NCI-H748 treated with DMSO at 0.1 percent for 48 hours (cell line): ENCODE measurements at regions not wholly inside any gene's neighbourhood (a gene's known extent, or its start where the extent isn't known, plus 50 kb on each side); places are given as distances from the start of the nearest gene placed in this dataset.

Experiments
- DNase-seq: peaks from one replicate; lab custom pipeline; 2025; lab: John Stamatoyannopoulos, UW

DNA sequence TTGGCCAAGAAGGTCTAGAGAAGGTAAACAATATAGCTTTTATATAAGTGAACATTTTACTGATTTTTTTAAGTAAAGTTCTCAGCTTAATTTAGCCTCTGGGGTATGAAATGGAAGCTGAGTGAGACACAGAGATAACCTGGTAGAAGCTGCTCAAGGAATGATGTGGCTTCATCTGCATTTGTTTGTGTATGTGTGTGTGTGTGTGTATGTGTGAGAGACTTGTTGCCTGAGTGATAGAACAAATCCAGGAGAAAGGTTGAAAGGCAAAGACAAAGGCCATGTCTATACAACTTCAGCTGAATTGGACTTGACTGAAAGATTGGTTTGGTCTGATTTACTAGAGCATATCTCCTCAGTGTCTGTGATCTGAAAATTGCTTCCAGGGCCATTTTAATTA is 63.6 kb downstream of the PCDH7 start:
- DNase-seq = no peak

DNA sequence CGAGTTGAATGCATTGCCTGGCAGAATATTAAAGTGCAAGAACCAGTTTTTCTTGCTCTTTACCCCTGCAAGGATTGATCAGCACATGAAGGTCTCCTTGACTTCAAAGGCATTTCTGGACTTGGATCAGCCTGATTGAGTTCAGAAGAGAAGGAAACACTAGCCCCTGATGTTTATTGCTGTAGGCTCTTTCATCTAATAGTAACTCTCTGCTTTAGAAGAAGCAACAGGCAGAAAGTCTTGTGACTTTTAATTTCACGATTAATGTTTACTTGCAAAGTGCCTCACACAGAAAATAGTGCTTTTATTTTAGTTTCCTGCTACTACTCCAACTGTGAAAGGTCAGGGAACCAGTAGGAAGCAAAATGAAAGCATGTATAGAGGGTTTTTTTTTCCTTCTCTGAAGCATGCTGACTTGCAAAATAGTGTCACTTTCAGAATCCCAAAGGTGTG is 69.1 kb downstream of the PCDH7 start:
- no peak for DNase-seq

DNA sequence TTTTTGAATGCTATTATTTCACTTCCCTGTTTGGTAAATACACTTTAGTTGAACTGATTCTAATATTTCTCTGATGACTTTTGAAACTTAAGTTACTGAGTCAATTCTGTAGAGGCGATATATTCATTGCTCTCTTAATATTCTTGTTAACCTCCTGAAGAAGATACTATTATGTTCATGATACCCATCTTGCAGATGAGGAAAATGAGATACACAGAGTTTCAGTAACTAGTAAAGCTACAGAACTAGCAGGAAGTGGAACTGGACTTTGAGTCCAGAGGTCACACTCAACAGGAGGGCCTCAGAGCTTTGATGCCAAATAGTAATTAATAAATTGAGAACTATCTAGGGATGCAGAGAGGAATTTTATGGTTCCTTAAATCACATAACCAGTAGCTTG is 70.0 kb downstream of the PCDH7 start:
- no peak for DNase-seq

DNA sequence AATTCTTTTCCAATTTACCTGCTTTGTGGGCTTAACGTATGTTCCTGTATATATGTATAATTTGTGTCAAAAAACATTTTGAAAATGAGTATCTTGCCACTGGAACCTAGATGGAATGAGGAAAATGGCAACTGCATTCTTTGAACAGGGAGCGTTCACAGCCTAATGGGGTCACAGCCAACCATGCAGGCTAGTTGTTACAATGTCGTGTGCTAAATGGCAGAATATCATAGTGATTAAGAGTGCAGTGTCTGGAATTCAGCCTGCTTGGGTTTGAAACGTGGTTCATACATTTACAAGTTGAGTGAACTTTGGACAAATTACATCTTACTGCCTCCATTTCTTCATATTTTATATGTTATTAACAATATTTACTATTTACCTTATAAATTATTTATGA is 70.8 kb downstream of the PCDH7 start:
- no peak for DNase-seq

DNA sequence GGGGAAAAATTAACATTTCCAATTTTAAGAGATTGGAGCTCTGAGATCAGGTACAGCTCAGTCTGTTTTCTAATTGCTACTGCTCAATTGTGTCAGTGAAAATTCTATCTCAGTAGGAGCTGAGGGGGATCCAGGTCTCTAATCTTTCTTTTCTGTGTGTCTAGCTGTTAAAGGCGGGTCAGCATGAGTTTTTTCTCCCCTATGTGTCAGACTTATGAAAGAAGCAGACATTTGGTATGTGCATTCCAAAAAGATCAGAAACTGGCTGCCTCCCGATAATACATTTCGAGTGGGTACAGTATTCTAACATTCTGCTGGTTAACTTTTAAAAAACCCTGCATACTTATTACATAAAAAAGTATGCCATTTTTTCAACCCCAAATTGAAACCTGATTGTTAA is 72.4 kb downstream of the PCDH7 start:
- no peak for DNase-seq

DNA sequence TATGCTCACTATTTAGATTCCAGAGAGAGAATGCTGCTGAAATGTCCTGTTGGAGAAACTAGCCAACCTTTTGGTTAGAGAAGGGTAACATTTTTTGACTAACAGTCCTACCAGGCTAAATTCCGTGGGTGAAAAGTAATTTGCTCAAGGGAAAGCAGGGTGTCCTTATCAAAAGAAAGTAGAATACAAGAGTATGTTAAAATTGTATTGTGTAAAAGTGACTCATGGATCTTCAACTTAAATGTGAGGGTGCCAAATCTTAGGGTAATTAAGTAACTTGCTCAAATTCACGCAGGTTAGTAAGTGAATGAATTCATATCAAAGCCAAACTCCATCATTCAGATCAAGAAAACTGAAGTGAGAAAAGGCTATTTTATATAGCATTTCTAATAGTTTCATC is 81.7 kb downstream of the PCDH7 start:
- DNase-seq = no peak

DNA sequence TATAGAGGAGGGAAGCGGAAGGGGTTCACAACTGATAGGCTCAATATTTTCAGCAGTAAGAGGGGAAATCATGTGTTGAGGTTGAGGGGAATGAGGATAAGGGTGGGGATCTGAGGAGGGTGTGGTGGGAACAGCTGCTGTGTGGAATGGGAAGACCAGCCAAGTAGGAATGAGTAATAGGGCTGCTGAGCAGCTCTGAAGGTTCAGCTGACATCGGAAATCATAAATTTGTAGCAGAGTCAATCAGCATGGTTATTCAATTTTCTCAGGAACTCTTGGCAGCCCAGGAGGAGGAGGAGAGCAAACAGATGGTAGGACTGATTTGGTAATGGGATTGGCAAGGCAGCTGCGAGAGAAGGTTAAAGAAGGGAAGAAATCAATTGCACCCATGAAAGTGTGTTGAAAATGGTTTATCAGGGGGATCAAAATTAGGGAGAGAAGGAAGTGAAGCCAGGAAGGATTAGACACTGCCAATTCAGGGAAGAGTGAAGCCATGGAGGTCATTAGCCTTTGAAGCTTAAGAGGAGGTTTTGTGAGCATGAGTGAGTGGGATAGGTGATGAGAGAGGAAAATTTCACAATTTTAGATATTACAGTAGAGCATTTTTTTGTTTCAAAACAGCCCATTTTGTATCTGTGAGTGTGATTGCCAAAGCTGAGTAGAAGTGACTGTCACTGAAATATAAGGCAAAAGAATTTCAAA is 82.6 kb downstream of the PCDH7 start:
- no peak for DNase-seq

DNA sequence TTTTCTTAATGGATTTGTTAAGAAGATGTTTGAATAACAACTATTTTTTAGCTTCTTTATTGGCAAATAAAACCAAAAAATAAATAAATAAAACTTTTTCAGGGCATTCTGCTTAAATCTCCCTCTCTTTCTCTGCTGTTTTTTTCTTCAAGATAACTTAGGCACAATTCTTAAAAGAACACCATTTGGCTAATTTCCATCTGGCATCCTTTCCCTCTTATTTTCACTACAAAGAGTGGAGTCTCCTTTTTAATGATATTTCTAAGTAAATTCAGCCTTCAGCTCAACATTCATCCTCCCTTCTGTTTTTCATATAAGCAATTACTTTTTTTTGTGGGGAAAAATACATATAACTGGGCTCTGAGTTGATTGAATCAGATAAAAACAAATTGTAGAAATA is 88.1 kb downstream of the PCDH7 start:
- no peak for DNase-seq

DNA sequence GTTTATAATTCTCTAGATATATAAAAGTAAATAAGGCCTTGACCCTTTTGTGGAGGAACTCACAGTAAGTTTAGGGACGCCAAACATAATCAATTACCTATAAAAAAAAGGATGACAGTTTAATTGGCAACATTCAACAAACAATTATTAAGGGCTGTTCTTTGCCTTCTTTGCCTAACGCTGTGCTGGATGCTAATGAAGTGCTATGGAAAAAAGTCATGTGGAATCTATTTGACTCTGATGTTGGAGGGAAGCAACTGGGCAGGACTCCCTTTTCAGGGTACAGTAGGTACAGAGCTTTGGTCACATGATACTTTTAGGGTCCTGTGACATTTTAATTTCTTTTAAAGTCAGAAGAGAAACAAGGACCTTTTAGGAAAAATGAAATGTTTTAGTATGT is 91.1 kb downstream of the PCDH7 start:
- no peak for DNase-seq

DNA sequence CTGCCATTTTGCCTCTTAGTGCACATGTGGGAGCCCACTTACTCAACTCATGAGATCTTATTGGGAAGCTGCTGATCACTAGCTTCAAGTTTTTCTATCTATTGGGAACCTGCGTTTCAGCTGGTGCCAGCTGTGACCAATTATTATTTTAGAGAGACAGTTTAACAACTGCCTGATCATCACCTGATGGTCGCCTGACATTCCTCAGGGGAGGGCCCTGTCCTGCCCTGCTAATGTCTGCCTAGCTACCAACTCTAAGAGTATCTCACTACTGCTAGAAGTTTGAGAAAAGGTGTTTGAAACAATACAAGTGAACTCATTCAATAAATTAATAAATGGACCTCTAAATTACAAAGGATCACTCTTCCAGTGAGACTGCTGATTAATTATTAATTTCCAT is 95.5 kb downstream of the PCDH7 start:
- DNase-seq = no peak

DNA sequence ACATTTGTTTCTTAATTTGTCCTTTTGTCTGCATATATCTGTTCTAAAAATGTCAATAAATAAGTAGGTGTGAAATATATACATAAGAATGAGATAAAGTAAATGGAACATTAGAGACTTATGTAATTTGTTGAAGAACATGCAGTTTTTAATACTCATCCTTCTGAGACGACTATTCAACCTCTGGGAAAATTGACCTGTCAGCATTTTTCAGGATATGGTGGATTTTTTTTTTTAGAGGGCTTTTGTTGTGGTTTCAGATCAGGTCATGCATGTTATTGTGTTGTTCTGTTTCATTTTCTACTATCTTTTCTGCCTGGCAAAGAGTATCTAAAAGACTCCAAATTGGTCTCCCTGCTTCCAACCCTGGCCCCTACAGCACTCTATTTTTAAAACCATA is 97.3 kb downstream of the PCDH7 start:
- DNase-seq = no peak

DNA sequence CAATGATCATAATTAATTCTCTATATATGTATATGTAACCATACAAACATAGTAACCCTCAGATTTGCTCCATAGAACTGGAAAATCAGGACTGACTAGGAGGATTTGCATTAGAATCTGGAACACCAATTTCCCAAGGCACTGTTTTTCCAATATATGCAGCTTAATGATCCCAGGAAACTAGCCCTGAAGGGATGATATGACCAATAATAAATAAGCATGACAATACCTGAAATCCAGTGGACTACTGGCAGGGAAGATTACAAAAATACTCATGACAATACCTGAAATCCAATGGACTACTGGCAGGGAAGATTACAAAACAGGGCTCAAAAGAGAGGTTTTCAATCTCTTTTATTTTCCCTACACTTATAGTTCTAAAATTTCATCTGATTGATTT is 98.4 kb downstream of the PCDH7 start:
- no peak for DNase-seq

DNA sequence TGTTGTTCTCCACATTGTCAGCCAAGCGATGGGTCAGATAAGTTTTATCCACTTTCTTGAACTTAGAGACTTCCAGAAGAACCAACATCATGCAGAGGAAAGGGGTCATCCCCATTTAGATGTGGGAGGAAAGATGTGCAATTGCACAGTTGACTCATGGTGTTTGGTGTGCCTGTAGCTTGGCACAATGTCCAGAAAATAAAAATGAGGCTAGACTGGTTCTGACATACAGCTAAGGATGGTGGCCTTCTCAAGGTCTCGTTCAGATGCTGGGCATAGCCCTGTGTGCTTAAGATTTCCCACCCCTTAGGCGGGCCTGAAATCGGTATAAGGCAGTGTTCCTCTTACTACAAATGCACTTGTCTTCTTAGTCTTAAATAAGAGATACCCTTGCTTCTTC is 101.1 kb downstream of the PCDH7 start:
- no peak for DNase-seq

DNA sequence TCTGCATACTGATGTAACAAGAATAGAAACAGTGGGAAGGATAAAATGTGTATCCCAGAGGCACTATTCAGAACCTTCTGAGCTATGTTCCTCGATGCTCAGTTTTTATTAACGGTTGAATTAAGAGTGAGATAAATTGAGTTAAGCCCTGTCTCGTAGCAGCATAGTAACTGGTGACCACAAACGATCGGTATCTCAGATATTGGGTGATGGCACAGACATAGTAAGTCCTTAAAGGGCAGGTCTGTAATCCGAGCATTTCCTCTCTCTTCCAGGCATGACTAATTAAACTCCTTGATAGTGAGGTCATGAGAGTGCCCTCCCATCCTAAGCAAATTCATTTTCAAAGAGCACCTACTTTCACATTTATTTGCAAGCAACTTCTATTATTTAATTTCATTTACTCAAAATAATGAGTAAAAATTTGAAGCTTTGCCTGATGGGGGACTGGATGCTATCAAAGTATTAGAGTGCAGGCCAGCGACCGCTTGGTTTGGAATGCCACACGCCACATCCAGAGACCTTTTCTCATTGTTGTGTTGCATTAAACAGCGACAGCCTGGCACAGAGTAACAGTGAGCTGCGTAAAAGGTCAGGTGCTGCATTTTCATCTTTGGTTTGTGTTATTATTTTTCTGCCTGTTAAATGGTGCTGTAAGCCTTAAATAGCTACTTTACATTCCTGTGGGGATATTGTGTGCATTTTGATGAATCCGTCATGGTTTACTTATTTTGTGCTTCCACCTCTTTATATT is 101.9 kb downstream of the PCDH7 start:
- no peak for DNase-seq

DNA sequence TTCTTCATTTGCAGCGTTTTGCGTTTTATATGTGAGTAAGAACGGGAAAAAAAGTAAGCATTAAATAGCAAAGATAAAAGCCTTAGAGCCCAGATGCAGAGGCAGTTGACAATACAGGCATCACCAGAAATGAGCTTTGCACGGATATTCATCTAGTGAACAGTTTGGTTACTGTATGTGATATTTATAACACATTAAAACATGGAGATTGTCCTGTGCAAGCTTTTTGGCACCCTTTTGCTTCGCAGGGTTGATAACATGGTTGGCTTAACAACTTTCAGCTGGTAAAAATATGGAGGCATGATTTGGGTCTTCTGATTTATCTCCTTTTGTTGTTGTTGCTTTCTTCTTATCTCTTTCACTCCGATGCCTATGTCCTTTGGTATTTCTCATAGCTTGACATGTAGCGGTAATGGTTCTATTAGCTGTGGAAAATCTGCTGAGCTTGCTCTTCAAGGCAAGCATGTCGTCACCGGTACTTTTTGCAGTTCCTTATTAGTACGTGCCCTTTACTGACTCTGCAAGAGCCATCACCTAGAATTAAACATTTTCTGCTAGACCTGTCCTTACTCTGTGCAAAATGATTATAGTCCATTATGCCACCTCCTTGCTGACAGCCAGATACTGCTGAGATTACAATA is 102.9 kb downstream of the PCDH7 start:
- no peak for DNase-seq

DNA sequence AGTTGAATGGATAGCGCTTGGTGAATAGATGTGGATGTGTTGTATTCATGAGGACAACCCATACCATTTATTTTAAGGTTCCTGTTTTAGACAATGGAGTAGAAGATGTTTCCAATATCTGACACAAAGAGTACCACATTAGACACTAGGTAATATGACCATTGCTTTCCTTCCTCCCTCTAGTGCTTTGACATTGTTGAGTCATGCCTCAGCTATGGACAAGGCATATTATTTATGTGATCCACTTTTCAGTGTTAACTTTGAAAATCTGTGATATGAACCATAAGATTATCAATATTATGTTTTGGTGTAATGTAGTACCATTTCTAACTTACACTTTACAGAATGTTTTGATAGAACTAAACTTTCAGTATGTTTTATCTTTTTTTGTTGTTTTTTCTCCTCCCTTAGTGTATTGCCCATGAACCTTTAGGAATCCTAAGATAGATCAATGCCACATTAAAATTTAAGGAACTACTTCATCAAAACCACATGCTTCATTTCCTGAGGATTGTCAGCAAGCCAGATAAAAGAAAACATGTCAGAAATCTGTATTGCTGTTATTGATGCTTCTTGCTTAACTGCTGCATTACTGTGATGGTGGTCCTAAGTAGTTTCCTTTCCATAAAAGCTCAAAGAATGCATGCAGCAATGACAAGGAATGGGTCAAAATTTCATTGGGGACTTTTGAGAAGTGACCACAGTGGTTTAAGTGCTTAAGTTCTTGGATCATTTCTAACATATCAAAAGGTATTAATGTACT is 105.0 kb downstream of the PCDH7 start:
- no peak for DNase-seq

DNA sequence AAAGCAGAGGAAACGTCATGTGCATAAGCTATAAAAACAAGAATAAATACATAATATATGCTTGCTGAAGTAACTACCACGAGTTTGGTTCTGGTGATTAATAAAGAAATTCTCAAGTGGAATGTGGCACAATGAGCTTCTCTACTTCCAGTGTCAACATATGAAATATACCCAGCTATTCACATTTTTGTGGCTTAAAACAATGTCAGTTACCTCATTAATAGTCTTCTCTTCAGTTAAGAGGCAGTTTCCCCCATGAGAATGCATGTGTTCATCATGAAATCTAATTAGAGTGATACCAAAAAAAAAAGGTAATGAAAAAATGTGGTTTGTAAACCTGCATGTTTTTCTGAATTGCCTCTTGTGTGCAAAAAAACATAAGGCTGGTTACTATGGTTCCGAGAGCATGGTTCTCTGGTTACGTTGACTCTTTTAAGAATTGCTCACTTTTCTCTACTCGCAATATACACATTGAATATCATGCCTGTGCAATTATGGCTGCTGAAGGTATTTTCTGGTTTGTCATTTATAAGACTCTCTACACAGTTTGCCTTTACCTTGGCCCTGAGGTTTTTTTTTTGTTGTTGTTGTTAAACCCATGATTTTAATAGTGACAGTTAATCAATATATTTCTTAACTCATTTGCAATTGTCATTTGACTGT is 108.2 kb downstream of the PCDH7 start:
- DNase-seq = no peak

DNA sequence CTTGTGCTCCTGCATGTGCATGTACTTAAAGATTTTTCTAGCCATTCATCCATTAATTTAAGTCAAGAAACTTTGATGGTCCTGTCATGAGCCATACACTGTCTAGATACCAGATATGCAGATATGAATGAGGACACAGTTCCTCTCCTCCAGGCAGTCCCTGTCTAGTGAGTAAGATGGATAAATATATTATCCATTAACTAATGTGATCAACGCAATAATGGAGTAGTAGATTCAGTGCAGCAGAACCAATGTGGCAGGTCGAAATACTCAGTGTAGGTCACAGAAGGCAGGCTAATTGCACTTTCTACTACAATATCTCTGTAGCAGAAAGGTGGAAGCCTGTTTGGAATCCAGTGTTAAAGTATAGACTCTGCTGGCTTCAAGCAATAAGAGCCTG is 112.5 kb downstream of the PCDH7 start:
- DNase-seq = no peak

DNA sequence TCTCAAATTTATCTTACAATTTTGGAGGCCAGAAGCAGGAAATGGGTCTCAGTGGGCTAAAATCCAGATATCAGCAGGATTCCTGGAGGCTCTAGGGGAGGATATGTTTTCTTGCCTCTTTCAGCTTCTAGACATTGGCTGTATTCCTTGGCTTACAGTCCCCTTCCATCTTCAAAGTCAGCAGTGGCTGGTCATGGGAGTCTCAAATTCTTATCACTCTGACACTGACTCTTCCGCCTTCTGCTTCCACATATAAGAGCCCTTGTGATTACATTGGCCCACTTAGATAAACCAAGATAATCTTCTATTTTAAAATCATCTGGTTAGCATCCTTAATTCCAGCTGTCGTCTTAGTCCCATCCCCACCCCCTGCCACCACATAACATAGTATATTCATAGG is 113.0 kb downstream of the PCDH7 start:
- DNase-seq = no peak

DNA sequence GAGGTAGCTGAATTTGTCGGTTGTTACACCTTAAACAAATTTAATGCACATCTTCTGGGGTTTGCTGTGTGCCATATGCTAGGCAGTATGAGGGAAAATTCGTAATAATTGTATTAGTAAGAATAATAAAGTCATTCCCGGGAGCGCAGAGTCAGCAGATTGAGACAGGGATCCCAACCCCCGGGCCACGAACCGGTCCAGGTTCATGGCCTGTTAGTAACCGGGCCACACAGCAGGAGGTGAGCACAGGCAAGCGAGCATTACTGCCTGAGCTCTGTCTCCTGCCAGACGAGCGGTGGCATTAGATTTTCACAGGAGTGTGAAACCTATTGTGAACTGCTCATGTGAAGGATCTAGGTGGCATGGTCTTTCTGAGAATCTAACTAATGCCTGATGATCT is 114.9 kb downstream of the PCDH7 start:
- no peak for DNase-seq

DNA sequence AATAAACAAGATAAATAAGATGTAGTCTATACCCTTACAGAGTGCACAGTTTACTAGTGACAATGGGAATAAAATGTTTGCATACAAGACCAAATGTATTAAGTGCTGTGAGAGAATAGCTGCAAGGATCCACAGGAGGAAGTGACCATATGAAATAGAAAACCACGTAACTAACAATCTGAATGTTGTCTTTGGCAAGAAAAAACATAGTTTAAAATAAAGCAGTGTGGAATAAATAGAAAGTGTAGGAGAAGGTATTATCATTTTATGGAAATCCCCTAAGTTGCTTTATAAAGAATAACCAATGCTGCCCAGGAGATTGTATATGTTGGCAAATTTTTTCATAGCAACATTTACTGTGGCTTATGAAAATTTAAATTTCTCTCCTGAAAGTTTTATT is 116.1 kb downstream of the PCDH7 start:
- DNase-seq = no peak

DNA sequence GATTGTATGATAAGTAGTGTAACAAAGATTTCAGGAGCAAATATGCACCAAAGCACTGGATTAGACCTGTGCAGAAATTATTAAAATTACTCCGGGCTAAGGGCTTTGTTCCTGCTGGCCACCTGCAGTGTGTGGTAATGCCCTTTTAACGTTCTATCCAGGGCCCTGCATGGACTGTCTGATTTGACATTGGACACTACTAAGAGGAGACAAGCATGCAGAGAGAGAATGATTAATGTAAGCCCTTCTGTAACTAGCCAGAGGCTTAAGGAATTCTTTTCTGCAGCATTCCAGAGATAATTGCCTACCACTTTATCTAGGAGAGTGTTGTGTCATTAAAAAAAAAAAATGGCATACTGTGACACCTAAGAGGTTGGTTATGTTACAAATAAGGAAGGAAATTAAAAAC is 117.0 kb downstream of the PCDH7 start:
- DNase-seq = no peak
